WTC11 (cell line): ENCODE measurements at regions not wholly inside any gene's neighbourhood (a gene's known extent, or its start where the extent isn't known, plus 50 kb on each side); places are given as distances from the start of the nearest gene placed in this dataset.

Experiments
- CREB1 ChIP-seq: sonication (generic); formaldehyde crosslinking; IDR thresholded peaks from 2 replicates; pipeline ENCODE4 v1.8.0; 2023; ENCODE audit warnings: mild to moderate bottlenecking, missing genetic modification reagents
- TF ChIP-seq, protein P1 (sequence below): fragments of 200-600 bp; IDR thresholded peaks from 2 replicates; pipeline ENCODE4 v1.8.0; 2022; ENCODE audit warnings: antibody characterized with exemption
- TF ChIP-seq, protein P2 (sequence below): sonication (generic); formaldehyde crosslinking; IDR thresholded peaks from 2 replicates; pipeline ENCODE4 v1.8.0; 2022; ENCODE audit warnings: mild to moderate bottlenecking, missing genetic modification reagents

DNA sequence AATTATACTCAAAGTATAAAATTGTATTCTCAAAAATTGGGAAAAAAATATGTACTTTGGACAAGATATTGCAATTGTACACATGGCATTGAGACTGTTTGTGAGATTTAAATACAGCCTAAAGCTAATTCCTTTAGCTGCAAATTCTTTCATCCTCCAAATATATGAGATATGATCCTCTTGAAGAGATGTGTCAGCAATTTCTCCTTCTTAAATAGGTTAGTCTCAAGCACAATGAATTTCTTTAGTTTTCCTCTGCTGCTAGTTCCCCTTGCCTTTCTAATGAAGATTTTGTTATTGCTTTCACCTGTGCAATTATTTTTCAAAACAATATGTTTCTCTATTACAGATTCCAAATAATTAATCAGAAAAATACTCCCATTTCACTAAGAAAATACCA lies 153.4 kb upstream of the GULP1 start:
- TF ChIP-seq, protein P1, sequence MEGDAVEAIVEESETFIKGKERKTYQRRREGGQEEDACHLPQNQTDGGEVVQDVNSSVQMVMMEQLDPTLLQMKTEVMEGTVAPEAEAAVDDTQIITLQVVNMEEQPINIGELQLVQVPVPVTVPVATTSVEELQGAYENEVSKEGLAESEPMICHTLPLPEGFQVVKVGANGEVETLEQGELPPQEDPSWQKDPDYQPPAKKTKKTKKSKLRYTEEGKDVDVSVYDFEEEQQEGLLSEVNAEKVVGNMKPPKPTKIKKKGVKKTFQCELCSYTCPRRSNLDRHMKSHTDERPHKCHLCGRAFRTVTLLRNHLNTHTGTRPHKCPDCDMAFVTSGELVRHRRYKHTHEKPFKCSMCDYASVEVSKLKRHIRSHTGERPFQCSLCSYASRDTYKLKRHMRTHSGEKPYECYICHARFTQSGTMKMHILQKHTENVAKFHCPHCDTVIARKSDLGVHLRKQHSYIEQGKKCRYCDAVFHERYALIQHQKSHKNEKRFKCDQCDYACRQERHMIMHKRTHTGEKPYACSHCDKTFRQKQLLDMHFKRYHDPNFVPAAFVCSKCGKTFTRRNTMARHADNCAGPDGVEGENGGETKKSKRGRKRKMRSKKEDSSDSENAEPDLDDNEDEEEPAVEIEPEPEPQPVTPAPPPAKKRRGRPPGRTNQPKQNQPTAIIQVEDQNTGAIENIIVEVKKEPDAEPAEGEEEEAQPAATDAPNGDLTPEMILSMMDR = no peak
- no peak for TF ChIP-seq CREB1
- TF ChIP-seq, protein P2, sequence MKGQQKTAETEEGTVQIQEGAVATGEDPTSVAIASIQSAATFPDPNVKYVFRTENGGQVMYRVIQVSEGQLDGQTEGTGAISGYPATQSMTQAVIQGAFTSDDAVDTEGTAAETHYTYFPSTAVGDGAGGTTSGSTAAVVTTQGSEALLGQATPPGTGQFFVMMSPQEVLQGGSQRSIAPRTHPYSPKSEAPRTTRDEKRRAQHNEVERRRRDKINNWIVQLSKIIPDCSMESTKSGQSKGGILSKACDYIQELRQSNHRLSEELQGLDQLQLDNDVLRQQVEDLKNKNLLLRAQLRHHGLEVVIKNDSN (CRISPR knock-in tag) = no peak
